ENCODE measurements at regions not wholly inside any gene's neighbourhood (a gene's known extent, or its start where the extent isn't known, plus 50 kb on each side); places are given as distances from the start of the nearest gene placed in this dataset.
A peak's percentile ranks its signal among the peaks of the same experiment; 100 is the strongest.
"Not testable (repeated sequence)": the region's sequence is repeated elsewhere in the genome, so short reads cannot be mapped to it uniquely, and the experiment has no call there.

DNA sequence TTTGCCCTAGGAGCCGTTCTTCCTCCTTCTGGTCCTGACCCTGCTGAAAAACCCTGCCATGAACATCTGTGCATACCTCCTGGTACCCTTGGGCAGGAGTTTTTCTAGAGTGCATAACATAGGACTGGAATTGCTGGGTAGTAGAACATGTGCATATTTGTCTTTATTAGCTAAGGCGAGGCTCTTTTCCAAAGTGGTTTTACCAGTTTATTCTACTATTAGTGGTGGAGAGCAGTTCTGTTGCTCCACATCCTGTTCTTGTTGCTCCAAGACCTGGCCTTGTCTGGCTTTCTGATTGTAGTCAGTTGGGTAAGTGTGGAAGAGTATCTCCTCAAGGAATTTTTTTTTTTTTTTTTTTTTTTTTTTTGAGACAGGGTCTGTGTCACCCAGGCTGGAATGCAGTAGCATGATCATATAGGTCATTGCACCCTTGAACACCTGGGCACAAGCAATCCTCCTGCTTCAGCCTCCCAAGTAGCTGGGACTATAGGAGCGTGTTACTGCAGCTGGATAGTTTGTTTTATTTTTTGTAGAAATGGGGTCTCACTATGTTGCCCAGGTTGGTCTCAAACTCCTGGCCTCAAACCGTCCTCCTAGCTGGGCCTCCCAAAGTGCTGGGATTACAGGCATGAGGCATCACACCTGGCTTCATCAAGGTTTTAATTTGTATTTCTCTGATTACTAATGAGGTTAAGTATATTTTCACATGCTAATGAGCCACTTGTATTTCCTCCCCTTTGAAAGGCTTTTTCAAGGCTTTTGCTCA, 85.2 kb downstream of the SPRY4 start:
- intact Hi-C loops (cut with DNase I), result no loop called here
- H3K27ac ChIP-seq, result no peak overlapping the region

DNA sequence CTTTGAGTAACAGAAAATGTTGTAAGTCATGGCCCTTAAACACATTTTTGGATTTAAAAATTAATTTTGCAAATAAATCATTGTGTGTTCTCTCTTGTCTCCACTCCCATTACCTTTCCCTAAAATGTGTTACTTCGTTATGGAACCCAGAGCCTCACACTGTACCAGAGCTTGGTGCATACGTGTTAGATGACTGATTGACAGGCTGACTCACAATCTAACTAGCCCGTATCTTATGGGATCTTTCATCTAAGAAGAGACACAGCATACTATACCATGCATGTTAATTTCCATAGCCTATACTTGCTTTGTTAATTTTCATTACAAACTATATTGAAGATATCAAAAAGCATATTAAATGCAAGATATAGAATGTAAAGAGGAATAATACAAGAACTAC, 87.1 kb downstream of the SPRY4 start:
- intact Hi-C loops (cut with DNase I), result no loop called here
- ATAC-seq (no peak), DNase-seq (no peak)
- TF ChIP-seq, protein P1, sequence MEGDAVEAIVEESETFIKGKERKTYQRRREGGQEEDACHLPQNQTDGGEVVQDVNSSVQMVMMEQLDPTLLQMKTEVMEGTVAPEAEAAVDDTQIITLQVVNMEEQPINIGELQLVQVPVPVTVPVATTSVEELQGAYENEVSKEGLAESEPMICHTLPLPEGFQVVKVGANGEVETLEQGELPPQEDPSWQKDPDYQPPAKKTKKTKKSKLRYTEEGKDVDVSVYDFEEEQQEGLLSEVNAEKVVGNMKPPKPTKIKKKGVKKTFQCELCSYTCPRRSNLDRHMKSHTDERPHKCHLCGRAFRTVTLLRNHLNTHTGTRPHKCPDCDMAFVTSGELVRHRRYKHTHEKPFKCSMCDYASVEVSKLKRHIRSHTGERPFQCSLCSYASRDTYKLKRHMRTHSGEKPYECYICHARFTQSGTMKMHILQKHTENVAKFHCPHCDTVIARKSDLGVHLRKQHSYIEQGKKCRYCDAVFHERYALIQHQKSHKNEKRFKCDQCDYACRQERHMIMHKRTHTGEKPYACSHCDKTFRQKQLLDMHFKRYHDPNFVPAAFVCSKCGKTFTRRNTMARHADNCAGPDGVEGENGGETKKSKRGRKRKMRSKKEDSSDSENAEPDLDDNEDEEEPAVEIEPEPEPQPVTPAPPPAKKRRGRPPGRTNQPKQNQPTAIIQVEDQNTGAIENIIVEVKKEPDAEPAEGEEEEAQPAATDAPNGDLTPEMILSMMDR (IDR thresholded peaks at IDR 0.05), result no peak
- no peak overlapping the region for H3K4me3 ChIP-seq
- no peaks in the 10 kb centered on the region for H3K36me3 ChIP-seq
- H3K4me1 ChIP-seq, result no peaks in the 10 kb centered on the region
- H3K27me3 ChIP-seq, result no peaks in the 10 kb centered on the region
- H3K9me3 ChIP-seq, result no peaks in the 10 kb centered on the region
- no peak overlapping the region for H3K27ac ChIP-seq

More for the DNA sequence above, 85.2 kb downstream of the SPRY4 start:
- no peaks in the 10 kb centered on the region for H3K36me3 ChIP-seq
- no peaks in the 10 kb centered on the region for H3K4me1 ChIP-seq
- DNase-seq, result no peak
- no peaks in the 10 kb centered on the region for H3K9me3 ChIP-seq
- TF ChIP-seq, protein P1 (IDR thresholded peaks at IDR 0.05), result no peak
- H3K27me3 ChIP-seq, result no peaks in the 10 kb centered on the region
- H3K4me3 ChIP-seq, result no peak overlapping the region
- ATAC-seq, result peak; percentile 89

DNA sequence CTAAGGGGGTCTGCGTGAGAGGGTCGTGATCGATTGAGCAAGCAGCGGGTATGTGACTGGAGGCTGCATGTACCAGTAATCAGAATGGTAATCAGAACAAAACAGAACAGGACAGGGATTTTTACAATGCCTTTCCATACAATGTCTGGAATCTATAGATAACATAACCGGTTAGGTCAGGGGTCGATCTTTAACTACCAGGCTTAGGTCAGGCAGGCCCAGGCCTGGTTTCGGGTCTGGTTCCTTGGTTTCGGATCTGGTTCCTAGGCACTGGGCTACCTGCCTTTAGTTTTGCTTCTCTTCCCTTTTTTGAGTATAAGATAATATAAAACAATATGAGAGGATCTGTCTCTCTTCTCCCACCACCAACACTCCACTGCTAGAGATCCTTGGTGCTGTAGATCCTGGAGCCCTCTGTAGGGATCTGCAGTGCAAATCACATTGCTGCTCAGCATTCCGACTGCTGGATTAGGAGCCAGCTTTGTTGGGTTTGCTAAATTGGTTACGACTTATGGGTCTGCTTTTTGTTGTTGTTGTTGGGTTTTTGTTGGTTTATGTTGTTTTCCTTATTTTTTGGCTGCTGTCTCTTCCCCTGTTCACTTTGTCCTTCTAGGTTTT, 88.0 kb downstream of the SPRY4 start:
- H3K4me1 ChIP-seq; ATAC-seq; H3K27ac ChIP-seq; H3K4me3 ChIP-seq; H3K9me3 ChIP-seq; intact Hi-C loops (cut with DNase I); DNase-seq; H3K27me3 ChIP-seq; H3K36me3 ChIP-seq: not testable (repeated sequence)

DNA sequence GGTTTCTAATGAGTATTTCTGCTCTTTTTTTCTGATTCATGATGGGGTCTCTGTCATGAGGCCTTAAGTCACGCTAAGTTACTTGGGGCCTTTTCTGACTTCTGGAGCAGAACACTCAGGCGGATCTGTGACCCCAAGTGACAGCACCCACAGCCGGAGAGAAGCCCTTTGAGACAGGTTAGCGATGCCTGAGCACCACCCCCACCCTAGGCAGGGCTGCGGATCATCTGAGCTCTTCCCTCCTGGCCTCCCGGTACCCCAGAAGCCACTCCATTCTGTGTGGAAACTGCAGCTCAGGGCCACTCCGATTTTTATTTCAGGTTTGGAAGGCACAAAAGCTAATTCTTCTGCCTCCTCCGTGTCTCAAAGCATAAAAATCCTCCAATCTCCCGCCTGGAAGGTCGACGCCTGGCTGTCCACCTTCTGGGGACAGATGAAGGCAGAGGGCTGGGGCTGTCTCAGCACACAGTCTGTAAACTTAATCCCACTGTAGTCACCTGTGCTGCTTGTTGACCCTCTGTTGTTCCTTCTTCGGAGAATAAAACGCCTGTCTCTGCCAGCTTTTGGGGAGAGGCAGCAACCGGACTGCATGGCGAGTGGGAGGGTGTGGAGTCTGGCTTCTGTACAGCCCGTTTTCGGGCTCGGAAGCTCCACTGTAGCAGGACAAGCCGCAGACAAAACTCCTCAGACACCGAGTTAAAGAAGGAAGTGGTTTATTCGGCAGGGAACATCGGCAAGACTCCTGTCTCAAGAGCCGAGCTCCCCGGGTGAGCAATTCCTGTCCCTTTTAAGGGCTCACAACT, 88.8 kb downstream of the SPRY4 start:
- intact Hi-C loops (cut with DNase I), result no loop called here
- DNase-seq, result no peak

DNA sequence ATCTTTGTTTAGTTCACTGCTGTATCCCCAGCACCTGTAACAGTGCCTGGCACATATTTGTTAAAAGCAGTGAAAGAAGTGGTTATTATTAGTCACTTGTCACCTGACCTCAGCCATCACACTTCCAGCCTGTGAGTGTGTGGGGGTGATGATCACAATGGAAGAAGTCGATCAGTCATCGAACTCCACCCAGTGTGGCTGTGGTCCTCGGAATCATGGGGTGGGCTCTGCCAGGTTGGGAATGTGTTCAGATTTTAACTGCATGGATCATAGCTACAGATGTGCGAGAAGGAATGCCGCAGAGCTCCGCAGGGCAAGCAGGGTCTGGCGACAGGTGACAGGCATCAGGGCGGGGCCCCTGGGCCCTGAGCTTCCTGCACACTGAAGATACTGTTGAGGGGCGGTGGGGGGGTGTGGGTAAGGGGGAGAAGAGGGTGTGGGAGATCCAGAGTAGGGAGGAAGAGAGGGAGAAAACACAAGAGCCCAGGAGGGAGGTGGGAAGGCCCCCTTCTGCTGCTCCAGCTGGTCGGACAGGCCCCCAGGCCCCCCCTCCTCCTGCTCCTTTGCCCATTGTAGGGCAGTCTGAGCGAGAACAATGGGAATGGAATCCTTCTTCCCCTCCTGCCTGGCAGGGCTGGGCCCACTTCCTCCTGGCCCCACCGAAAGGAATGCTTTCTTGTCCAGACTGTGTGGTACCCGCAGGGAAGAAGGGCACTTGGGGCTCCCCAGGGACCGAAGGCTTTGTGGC, 89.6 kb downstream of the SPRY4 start:
- ATAC-seq (peak; percentile 56), DNase-seq (peak in 1 of 4 donors; percentile 28)
- H3K4me3 ChIP-seq, result no peak overlapping the region
- H3K36me3 ChIP-seq, result no peaks in the 10 kb centered on the region
- H3K27ac ChIP-seq, result no peak overlapping the region
- no peaks in the 10 kb centered on the region for H3K9me3 ChIP-seq
- TF ChIP-seq, protein P1 (IDR thresholded peaks at IDR 0.05), result no peak
- no peaks in the 10 kb centered on the region for H3K4me1 ChIP-seq
- no peaks in the 10 kb centered on the region for H3K27me3 ChIP-seq
- intact Hi-C loops (cut with DNase I), result no loop called here

More for the DNA sequence above, 88.8 kb downstream of the SPRY4 start:
- TF ChIP-seq, protein P1 (IDR thresholded peaks at IDR 0.05), result no peak
- Histone ChIP-seq H3K36me3 (no peaks in the 10 kb centered on the region), H3K9me3 (no peaks in the 10 kb centered on the region), H3K4me3 (no peak overlapping the region), H3K27ac (no peak overlapping the region), H3K27me3 (no peaks in the 10 kb centered on the region), H3K4me1 (no peaks in the 10 kb centered on the region)
- ATAC-seq, result no peak

Data from left lung (tissue), 4 donors.